GM18517 (cell line): ENCODE measurements at regions not wholly inside any gene's neighbourhood (a gene's known extent, or its start where the extent isn't known, plus 50 kb on each side); places are given as distances from the start of the nearest gene placed in this dataset.

Experiments used
- ATAC-seq: cut with Tn5 transposase; IDR thresholded peaks from one replicate; pipeline ENCODE4 v1.9.1; 2021; ENCODE audit warnings: mild to moderate bottlenecking, moderate library complexity; ENCODE audit not compliant: unreplicated experiment

GRCh38 chr9:115913696-115914095, 239.9 kb upstream of the PAPPA start:
- no peak for ATAC-seq

DNA sequence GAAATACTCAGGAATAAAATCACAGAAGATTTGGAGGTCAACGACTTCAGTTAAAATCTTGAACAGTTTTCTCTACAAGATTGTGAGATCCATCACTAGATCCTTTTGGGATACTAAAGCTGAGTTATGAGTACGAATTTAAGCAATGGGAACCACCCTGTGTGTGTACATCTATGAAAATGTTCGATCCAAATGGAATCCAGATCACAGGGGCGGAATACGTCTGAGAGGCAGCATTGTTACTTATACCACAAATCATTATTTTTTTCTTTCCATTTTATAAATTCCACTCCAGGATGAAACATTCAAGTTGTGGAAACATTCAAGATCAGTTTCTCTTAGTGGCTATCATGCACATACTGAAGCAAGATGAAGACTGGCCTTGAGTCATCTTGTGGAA, 239.3 kb upstream of the PAPPA start:
- no peak for ATAC-seq

- ATAC-seq = no peak
Observed at GRCh38 chr9:115921301-115921700, 232.3 kb upstream of the PAPPA start.

DNA sequence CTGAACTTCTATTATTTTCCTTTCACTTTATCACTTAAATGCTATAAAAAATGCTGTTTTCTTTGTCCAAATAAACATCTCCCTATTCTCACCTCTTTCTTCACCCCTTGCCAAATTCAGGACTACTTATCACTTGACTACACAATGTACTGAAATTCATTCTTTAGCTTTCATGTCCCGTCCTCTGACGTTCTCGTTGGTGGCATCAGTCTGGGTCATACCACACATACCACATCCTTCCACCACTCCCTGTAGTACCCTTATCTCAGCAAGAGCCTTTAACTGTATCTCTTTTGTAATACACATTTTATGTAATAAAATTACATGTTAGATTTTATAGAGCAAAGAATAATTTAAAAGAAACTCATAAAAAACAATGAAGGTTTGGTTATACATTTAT, 231.1 kb upstream of the PAPPA start:
- ATAC-seq = no peak

- ATAC-seq = no peak
Observed at GRCh38 chr9:115923410-115923809, 230.2 kb upstream of the PAPPA start.

- no peak for ATAC-seq
Observed at GRCh38 chr9:115923903-115924668, 229.5 kb upstream of the PAPPA start.

DNA sequence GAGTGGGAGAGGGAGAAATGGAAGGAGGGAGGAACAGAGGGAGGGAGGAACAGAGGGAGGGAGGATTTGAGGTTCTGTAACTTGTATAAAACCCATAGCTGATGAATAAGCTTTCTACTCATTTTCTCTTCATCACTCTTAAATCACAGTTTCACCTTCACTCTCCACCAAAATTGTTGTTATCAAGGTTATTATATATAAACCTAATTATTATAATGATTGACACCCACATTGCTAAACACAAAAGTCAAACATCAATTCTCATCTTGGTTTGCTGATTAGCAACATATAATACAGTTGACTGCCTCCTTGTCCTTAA, 229.0 kb upstream of the PAPPA start:
- no peak for ATAC-seq

DNA sequence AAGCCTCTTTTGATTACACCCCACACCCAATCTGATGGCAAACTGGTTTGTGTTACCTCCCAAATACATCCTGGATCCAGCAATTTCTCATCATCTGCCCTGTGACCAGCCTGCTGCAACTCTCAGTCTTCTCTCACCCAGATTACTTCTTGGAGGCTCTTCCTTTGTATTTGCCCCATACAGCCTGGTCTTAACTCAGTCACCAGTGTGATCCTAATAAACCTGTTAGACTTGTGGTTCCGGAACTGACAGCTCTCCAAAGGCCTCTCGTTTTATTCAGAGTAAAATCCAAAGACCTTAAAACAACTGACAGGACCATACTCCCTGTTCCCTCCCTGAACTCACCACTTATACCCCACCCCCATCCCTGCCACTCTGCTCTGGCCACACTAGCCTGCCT, 228.2 kb upstream of the PAPPA start:
- no peak for ATAC-seq

- no peak for ATAC-seq
Observed at GRCh38 chr9:115930472-115930871, 223.1 kb upstream of the PAPPA start.

- no peak for ATAC-seq
Observed at GRCh38 chr9:115938479-115938878, 215.1 kb upstream of the PAPPA start.

DNA sequence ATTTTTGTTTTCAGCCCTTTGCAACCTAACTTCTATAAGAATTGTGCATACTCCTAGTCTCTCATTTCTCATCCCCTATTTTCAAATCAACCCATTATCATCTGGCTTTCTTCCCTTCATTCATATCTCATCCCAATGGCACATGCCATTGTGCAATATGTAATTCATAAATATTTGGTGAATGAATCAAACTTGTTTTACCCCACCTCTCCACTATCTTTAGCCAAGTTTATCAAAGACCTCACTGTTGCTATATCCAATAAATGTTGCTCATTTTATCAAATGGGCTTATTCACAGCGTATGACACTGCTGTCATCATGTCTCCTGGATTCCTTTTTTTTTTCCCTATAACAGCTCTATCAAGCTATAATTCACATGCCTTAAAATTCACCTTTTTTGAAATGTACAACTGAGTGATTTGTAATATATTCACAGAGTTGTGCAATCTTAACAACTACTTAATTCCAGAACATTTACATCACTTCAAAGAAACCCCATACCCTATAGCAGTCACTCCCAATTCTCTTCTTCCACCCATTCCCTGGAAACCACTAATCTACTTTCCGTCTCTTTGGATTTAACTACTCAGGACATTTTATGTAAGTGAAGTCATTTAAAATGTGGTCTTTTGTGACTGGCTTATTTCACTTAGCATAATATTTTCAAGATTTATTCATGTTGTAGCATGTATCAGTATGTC, 214.4 kb upstream of the PAPPA start:
- no peak for ATAC-seq

DNA sequence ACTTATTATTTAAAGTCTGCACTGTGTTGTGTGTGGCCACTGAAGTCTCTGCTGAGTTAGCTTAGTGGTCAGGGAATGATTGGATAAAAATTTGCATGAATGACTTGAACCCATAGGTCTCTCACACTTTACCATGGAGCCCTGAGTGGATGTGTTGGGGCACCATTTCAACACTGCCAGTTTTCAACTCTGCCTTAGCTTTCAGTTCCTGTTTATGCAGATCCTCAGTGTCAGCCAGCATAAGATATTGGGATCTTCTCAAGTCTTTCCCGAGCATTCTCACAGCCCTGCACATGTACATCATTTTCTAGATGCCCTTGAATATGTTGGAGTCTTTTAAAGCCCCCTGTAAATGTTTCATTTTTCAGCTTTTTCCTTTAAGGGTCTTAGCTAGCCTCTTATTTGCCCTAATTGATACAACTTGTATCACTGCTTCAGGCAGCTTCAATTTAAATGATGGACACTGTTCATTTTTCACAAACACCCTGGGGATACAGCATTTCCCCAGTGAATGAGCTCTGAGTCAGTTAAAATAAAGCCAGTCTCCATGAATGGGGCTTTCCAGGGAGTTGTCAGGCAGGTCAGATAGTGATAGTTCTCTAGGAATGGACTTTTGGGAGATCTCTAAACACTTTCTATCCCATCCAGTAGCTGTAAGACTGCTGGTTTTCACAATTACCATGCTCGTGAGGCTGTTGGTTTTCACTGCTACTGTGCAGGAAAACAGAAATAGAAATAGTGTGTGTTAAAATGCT, 211.9 kb upstream of the PAPPA start:
- ATAC-seq = no peak

DNA sequence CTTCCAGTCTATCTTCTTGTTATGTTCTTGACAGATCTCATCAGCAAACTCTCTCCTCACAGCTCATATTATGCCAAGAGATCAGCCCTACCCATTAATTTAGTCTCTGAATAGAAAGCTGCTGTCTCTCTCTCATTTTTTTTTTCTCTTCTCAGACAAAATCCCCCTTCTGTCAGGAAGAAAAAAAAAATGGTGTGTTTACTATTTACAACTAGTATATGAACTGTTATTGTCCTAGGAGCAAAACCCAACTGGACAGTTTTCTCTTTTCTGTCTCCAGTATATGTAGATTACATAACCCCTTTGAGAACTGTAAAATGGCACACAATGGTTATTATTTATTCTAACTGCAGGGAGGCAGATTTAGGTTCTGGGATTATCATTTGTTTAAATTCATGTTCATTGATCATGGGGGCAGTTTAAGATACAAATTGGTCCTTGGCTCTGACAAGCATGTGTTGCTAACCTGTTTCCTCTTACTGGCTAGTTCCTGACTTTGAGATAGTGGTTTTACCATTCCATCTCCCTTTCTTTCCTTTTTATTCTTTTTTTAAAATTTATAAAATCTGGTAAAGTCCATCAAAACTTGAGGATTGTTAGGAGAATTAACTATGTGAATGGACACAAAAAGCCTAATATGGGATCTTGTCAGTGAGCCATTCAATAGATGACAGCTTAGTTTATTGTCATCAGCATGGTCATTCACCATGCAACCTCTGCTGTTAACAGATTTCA, 210.0 kb upstream of the PAPPA start:
- no peak for ATAC-seq

DNA sequence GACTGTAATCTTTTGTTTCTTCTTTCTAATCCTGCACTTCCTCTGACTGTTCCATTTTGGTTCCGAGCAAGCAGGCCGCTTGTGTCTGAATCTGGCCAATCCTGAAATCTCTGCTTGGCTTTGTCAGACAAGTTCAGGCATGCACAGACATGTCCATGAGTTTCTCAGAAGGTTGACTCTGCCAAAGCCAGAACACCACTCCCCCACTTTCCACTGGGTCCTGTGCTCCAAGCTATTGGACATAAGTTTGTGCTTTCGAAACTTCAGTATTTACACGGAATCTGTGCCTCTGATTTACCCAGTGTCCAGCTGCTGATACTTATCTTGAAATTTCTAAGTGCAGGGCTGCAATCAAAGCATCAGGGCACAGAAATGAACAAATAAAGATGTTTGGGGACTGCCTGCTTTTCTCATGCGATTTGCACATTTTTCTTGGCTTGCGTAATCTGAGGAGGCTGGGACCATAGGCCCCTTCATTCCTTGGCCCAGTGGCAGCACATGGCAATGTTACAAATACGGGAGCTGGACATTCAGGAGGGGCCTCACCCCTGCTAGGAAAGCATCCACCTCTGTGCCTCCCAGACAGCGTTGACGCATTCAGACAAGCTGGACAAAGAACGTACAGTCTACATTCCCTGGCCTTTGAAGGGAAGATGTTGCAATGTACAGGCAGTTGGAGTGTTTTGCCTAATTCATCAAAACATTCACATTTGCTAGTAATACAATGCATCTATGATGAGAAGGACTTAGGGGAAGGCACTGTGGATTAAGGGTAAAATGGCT, 209.2 kb upstream of the PAPPA start:
- no peak for ATAC-seq

- no peak for ATAC-seq
Observed at GRCh38 chr9:115945009-115945431, 208.6 kb upstream of the PAPPA start.

GRCh38 chr9:115946530-115946929, 207.1 kb upstream of the PAPPA start:
- no peak for ATAC-seq

DNA sequence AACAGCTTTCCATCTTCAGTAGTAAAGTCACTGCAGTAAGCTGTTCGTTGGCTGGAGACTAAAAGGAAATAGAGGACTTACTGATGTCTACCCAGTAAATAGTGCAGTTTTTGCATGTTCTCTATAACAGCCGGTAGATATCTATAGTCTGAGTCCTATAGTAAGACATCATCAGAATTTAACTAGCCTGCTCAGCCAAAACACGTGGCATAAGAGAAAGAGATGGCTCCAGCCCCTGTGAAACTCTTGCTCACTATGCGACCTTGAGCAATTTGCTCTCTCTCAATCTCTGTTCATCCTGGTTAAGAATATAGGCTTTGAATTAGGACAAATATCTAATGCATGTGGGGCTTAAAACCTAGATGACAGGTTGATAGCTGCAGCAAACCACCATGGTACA, 201.6 kb upstream of the PAPPA start:
- ATAC-seq = no peak

- ATAC-seq = no peak
Observed at GRCh38 chr9:115952430-115953292, 200.9 kb upstream of the PAPPA start.

DNA sequence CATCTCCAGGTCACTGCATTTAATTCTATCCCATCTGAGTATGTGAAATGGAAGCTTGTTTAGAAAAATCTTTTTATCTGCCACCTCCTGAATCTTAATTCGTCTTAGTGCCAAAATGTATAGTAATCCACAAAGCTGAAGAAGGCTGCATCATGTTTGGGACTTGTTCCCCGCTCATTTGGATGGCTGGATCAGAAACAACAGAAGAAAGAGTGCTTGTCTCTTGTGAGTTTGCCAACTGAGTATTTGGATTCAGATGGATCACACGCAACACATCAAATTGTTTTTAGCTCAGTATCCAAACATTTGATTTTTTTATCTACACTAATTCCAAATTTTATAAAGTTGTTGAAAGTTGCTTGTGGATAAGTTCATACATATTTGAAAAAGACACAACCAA, 197.2 kb upstream of the PAPPA start:
- no peak for ATAC-seq

- no peak for ATAC-seq
Observed at GRCh38 chr9:115957585-115957984, 196.0 kb upstream of the PAPPA start.
